Parathyroid adenoma (tissue), 2 donors: ENCODE measurements at regions not wholly inside any gene's neighbourhood (a gene's known extent, or its start where the extent isn't known, plus 50 kb on each side); places are given as distances from the start of the nearest gene placed in this dataset.
"Not testable (repeated sequence)": the region's sequence is repeated elsewhere in the genome, so short reads cannot be mapped to it uniquely, and the experiment has no call there.

Experiments used
- H2AFZ ChIP-seq: fragments of 300-600 bp; sonication (generic); one replicate; pipeline ENCODE4 v1.7.0; 2017; ENCODE audit warnings: antibody characterized with exemption, mild to moderate bottlenecking
- H3K27ac ChIP-seq: fragments of 300-600 bp; sonication (generic); one replicate; pipeline ENCODE4 v1.7.0; 2017
- H3K27me3 ChIP-seq: fragments of 300-600 bp; sonication (generic); one replicate; pipeline ENCODE4 v1.7.0; 2017; ENCODE audit warnings: low read length; ENCODE audit not compliant: control insufficient read depth, insufficient read depth
- H3K36me3 ChIP-seq: fragments of 300-600 bp; sonication (generic); one replicate; pipeline ENCODE4 v1.7.0; 2017; ENCODE audit warnings: low read length; ENCODE audit not compliant: control insufficient read depth, insufficient read depth
- H3K4me1 ChIP-seq: fragments of 300-600 bp; sonication (generic); one replicate; pipeline ENCODE4 v1.7.0; 2017; ENCODE audit warnings: control low read depth
- H3K4me2 ChIP-seq: fragments of 300-600 bp; sonication (generic); one replicate; pipeline ENCODE4 v1.7.0; 2017; ENCODE audit warnings: low read length
- H3K4me3 ChIP-seq: fragments of 300-600 bp; sonication (generic); one replicate; pipeline ENCODE4 v1.7.0; 2017; ENCODE audit warnings: low read depth, low read length
- H3K79me2 ChIP-seq: fragments of 300-600 bp; sonication (generic); one replicate; pipeline ENCODE4 v1.7.0; 2017; ENCODE audit warnings: control low read depth
- H3K9ac ChIP-seq: fragments of 300-600 bp; sonication (generic); one replicate; pipeline ENCODE4 v1.7.0; 2017; ENCODE audit warnings: mild to moderate bottlenecking
- H3K9me3 ChIP-seq: fragments of 300-600 bp; sonication (generic); one replicate; pipeline ENCODE4 v1.7.0; 2017; ENCODE audit warnings: low read length; ENCODE audit not compliant: control insufficient read depth
- CTCF ChIP-seq: fragments of 300-600 bp; sonication (generic); IDR thresholded peaks from one replicate; pipeline ENCODE4 v1.7.0; 2017; ENCODE audit warnings: antibody characterized with exemption, mild to moderate bottlenecking
- donor health status: primary hyperparathyroidism.

GRCh38 chr21:23949493-23949892 lies 1657.8 kb downstream of the MRPL39 start:
- Histone ChIP-seq H2AFZ (no peak overlapping the region), H3K27ac (no peak overlapping the region)

GRCh38 chr21:23939369-23940065 lies 1667.8 kb downstream of the MRPL39 start:
- H3K4me1 ChIP-seq = no peaks in the 10 kb centered on the region
- H3K9me3 ChIP-seq = no peaks in the 10 kb centered on the region
- no peaks in the 10 kb centered on the region for H3K79me2 ChIP-seq
- H3K36me3 ChIP-seq = no peaks in the 10 kb centered on the region
- H3K4me2 ChIP-seq = no peak overlapping the region
- no peaks in the 10 kb centered on the region for H3K27me3 ChIP-seq
- no peak for TF ChIP-seq CTCF
- H3K9ac ChIP-seq = no peak overlapping the region
- H3K27ac ChIP-seq = no peak overlapping the region
- H2AFZ ChIP-seq = no peak overlapping the region
- no peak overlapping the region for H3K4me3 ChIP-seq

More at GRCh38 chr21:23949493-23949892, 1657.8 kb downstream of the MRPL39 start:
- Histone ChIP-seq H3K4me1 (no peaks in the 10 kb centered on the region), H3K9ac (no peak overlapping the region), H3K4me2 (no peak overlapping the region), H3K4me3 (no peak overlapping the region), H3K36me3 (no peaks in the 10 kb centered on the region), H3K9me3 (no peaks in the 10 kb centered on the region), H3K27me3 (no peaks in the 10 kb centered on the region), H3K79me2 (no peaks in the 10 kb centered on the region)
- no peak for TF ChIP-seq CTCF

- no peak for TF ChIP-seq CTCF
- H3K27me3 ChIP-seq = no peaks in the 10 kb centered on the region
- H3K9me3 ChIP-seq = no peaks in the 10 kb centered on the region
- H3K4me2 ChIP-seq = no peak overlapping the region
- no peak overlapping the region for H2AFZ ChIP-seq
- H3K27ac ChIP-seq = no peak overlapping the region
- no peak overlapping the region for H3K9ac ChIP-seq
- no peaks in the 10 kb centered on the region for H3K4me1 ChIP-seq
- H3K79me2 ChIP-seq = no peaks in the 10 kb centered on the region
- no peak overlapping the region for H3K4me3 ChIP-seq
- H3K36me3 ChIP-seq = no peaks in the 10 kb centered on the region
These were observed 1670.3 kb downstream of the MRPL39 start for GRCh38 chr21:23936991-23937390.

GRCh38 chr21:23936224-23936623 lies 1671.1 kb downstream of the MRPL39 start:
- H3K4me2 ChIP-seq = no peak overlapping the region
- H3K4me1 ChIP-seq = no peaks in the 10 kb centered on the region
- no peak overlapping the region for H3K4me3 ChIP-seq
- no peaks in the 10 kb centered on the region for H3K36me3 ChIP-seq
- no peaks in the 10 kb centered on the region for H3K79me2 ChIP-seq
- no peaks in the 10 kb centered on the region for H3K9me3 ChIP-seq
- H3K9ac ChIP-seq = no peak overlapping the region
- no peak overlapping the region for H2AFZ ChIP-seq
- H3K27me3 ChIP-seq = no peaks in the 10 kb centered on the region
- H3K27ac ChIP-seq = no peak overlapping the region
- TF ChIP-seq CTCF = no peak

GRCh38 chr21:23930565-23930964 lies 1676.7 kb downstream of the MRPL39 start:
- Histone ChIP-seq H3K9ac (no peak overlapping the region), H3K79me2 (no peaks in the 10 kb centered on the region)
- no peak for TF ChIP-seq CTCF

GRCh38 chr21:23926430-23926829 lies 1680.9 kb downstream of the MRPL39 start:
- not testable (repeated sequence) for H3K4me3 ChIP-seq, H3K27ac ChIP-seq, H3K9me3 ChIP-seq, H2AFZ ChIP-seq, H3K4me2 ChIP-seq, H3K36me3 ChIP-seq, H3K79me2 ChIP-seq, H3K4me1 ChIP-seq, H3K9ac ChIP-seq, H3K27me3 ChIP-seq

More at GRCh38 chr21:23930565-23930964, 1676.7 kb downstream of the MRPL39 start:
- Histone ChIP-seq H2AFZ (no peak overlapping the region), H3K27ac (no peak overlapping the region), H3K4me3 (no peak overlapping the region), H3K27me3 (no peaks in the 10 kb centered on the region), H3K36me3 (no peaks in the 10 kb centered on the region), H3K9me3 (no peaks in the 10 kb centered on the region), H3K4me1 (no peaks in the 10 kb centered on the region), H3K4me2 (no peak overlapping the region)
